Tibial artery (tissue), 4 donors: ENCODE measurements at regions not wholly inside any gene's neighbourhood (a gene's known extent, or its start where the extent isn't known, plus 50 kb on each side); places are given as distances from the start of the nearest gene placed in this dataset.

Source experiments
- DNase-seq, 2 donors: peaks; one replicate each; pipeline ENCODE4 v3.0.0-alpha.2; 2019
- H3K27ac ChIP-seq, 2 donors: fragments of 200-600 bp; sonication (generic) in 1 of 2; 1 replicate in 1 of 2; 2 replicates in 1 of 2; pipeline ENCODE4 v1.5.1; 2018 to 2019; ENCODE audit warnings: mild to moderate bottlenecking in 1 of 2
- H3K27me3 ChIP-seq, 2 donors: fragments of 200-600 bp; sonication (generic) in 1 of 2; one replicate each; pipeline versions ENCODE4 v1.5.1 to v1.6.0; 2016 to 2019
- H3K36me3 ChIP-seq, 3 donors: fragments of 200-600 bp; sonication (generic) in 2 of 3; one replicate each; pipeline ENCODE4 v1.5.1; 2016 to 2019; ENCODE audit warnings: mild to moderate bottlenecking in 2 of 3
- H3K4me1 ChIP-seq, 4 donors: fragments of 200-600 bp; sonication (generic) in 2 of 4; 1 replicate in 3 of 4; 2 replicates in 1 of 4; pipeline ENCODE4 v1.5.1; 2016 to 2019
- H3K4me3 ChIP-seq, 2 donors: fragments of 200-600 bp; sonication (generic) in 1 of 2; 1 replicate in 1 of 2; 2 replicates in 1 of 2; pipeline ENCODE4 v1.5.1; 2018 to 2019; ENCODE audit warnings: mild to moderate bottlenecking in 2 of 2
- H3K9me3 ChIP-seq, 3 donors: fragments of 200-600 bp; sonication (generic) in 1 of 3; one replicate each; pipeline ENCODE4 v1.5.1; 2016 to 2019
- CTCF ChIP-seq, 2 experiments: fragments of 200-600 bp in 1 of 2; fragments of 450-650 bp in 1 of 2; IDR thresholded peaks; one replicate each; pipeline ENCODE4 v1.5.1; 2017 to 2019; ENCODE audit warnings: antibody characterized with exemption in 2 of 2, mild to moderate bottlenecking in 1 of 2, moderate library complexity in 1 of 2
- intact Hi-C: fragments of 100-400 bp; cut with DNase I; formaldehyde crosslinking; loops from one replicate; pipeline ENCODE4 v1.15.0; 2023; ENCODE audit warnings: low total_unique reads

GRCh38 chr2:204277226-204277625 is 268.0 kb upstream of the PARD3B start:
- Histone ChIP-seq H3K4me3 (no peak overlapping the region), H3K27me3 (no peaks in the 10 kb centered on the region), H3K9me3 (no peaks in the 10 kb centered on the region), H3K4me1 (peaks cover 0 to 38% (median 9%) of the 10 kb centered on the region in 4 donors), H3K27ac (no peak overlapping the region), H3K36me3 (no peaks in the 10 kb centered on the region)
- no peak for TF ChIP-seq CTCF (IDR thresholded peaks at IDR 0.05)
- no peak for DNase-seq
- intact Hi-C loops: no loop called here

GRCh38 chr2:204278454-204278853 is 266.8 kb upstream of the PARD3B start:
- DNase-seq: no peak
- no peaks in the 10 kb centered on the region for H3K27me3 ChIP-seq
- intact Hi-C loops: no loop called here
- TF ChIP-seq CTCF (IDR thresholded peaks at IDR 0.05): no peak
- H3K4me3 ChIP-seq: no peak overlapping the region
- H3K36me3 ChIP-seq: no peaks in the 10 kb centered on the region
- no peak overlapping the region for H3K27ac ChIP-seq
- peaks cover 0 to 27% (median 9%) of the 10 kb centered on the region in 4 donors for H3K4me1 ChIP-seq
- no peaks in the 10 kb centered on the region for H3K9me3 ChIP-seq

GRCh38 chr2:204279819-204280218 is 265.5 kb upstream of the PARD3B start:
- intact Hi-C loops: no loop called here
- DNase-seq: no peak
- H3K4me1 ChIP-seq: peaks cover 0 to 15% (median 0%) of the 10 kb centered on the region in 4 donors
- no peaks in the 10 kb centered on the region for H3K27me3 ChIP-seq
- H3K4me3 ChIP-seq: no peak overlapping the region
- H3K36me3 ChIP-seq: no peaks in the 10 kb centered on the region
- H3K27ac ChIP-seq: no peak overlapping the region
- no peaks in the 10 kb centered on the region for H3K9me3 ChIP-seq
- no peak for TF ChIP-seq CTCF (IDR thresholded peaks at IDR 0.05)

GRCh38 chr2:204280262-204280668 is 265.0 kb upstream of the PARD3B start:
- Histone ChIP-seq H3K4me3 (no peak overlapping the region), H3K4me1 (peaks cover 0 to 12% (median 0%) of the 10 kb centered on the region in 4 donors), H3K27ac (no peak overlapping the region), H3K36me3 (no peaks in the 10 kb centered on the region), H3K27me3 (no peaks in the 10 kb centered on the region), H3K9me3 (no peaks in the 10 kb centered on the region)
- no peak for TF ChIP-seq CTCF (IDR thresholded peaks at IDR 0.05)
- intact Hi-C loops: no loop called here
- no peak for DNase-seq

- DNase-seq: no peak
- no peak for TF ChIP-seq CTCF (IDR thresholded peaks at IDR 0.05)
- Histone ChIP-seq H3K36me3 (no peaks in the 10 kb centered on the region), H3K4me1 (peaks cover 0 to 12% (median 0%) of the 10 kb centered on the region in 4 donors), H3K9me3 (no peaks in the 10 kb centered on the region), H3K4me3 (no peak overlapping the region), H3K27me3 (no peaks in the 10 kb centered on the region), H3K27ac (no peak overlapping the region)
- intact Hi-C loops: no loop called here
Measured at GRCh38 chr2:204282081-204282480, 263.2 kb upstream of the PARD3B start.

GRCh38 chr2:204282525-204282924 is 262.8 kb upstream of the PARD3B start:
- no peak overlapping the region for H3K27ac ChIP-seq
- H3K4me1 ChIP-seq: peaks cover 0 to 12% (median 0%) of the 10 kb centered on the region in 4 donors
- DNase-seq: no peak
- no peaks in the 10 kb centered on the region for H3K36me3 ChIP-seq
- no peaks in the 10 kb centered on the region for H3K9me3 ChIP-seq
- H3K27me3 ChIP-seq: no peaks in the 10 kb centered on the region
- H3K4me3 ChIP-seq: no peak overlapping the region
- intact Hi-C loops: no loop called here
- no peak for TF ChIP-seq CTCF (IDR thresholded peaks at IDR 0.05)
